HG02642 (cell line): ENCODE measurements at regions not wholly inside any gene's neighbourhood (a gene's known extent, or its start where the extent isn't known, plus 50 kb on each side); places are given as distances from the start of the nearest gene placed in this dataset.
"Not testable (repeated sequence)": the region's sequence is repeated elsewhere in the genome, so short reads cannot be mapped to it uniquely, and the experiment has no call there.

ENCODE experiments used
- ATAC-seq: cut with Tn5 transposase; IDR thresholded peaks from one replicate; pipeline ENCODE4 v1.9.1; 2021; ENCODE audit warnings: mild to moderate bottlenecking; ENCODE audit not compliant: unreplicated experiment, poor library complexity

GRCh38 chr10:131834152-131834810 is 66.5 kb upstream of the PPP2R2D start:
- ATAC-seq, result no peak

GRCh38 chr10:131838966-131839742 is 61.7 kb upstream of the PPP2R2D start:
- ATAC-seq, result no peak

DNA sequence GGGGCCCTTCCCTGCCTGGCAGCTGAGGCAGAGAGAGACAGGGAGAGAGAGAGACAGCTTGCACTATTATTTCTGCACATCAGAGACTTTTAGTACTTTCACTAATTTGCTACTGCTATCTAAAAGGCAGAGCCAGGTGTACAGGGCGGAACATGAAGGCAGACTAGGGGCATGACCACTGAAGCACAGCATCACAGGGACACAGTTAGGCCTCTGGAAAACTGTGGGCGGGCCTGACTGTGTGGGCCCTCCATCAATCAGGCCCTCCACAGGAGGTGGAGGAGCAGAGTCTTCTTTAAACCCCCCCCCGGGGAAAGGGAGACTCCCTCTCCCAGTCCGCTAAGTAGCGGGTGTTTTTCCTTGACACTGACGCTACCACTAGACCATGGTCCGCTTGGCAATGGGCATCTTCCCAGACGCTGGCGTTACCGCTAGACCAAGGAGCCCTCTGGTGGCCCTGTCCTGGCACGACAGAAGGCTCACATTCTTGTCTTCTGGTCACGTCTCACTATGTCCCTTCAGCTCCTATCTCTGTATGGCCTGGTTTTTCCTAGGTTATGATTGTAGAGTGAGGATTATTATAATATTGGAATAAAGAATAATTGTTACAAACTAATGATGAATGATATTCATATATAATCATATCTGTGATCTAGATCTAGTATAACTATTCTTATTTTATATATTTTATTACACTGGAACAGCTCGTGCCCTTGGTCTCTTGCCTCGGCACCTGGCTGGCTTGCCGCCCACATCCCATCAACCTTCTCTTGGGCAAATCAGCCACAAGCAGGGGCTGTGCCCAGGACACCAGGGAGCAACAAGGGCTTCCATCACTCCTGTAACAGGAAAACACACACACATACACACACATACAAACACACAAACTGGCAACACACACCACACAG is 60.7 kb upstream of the PPP2R2D start:
- not testable (repeated sequence) for ATAC-seq

DNA sequence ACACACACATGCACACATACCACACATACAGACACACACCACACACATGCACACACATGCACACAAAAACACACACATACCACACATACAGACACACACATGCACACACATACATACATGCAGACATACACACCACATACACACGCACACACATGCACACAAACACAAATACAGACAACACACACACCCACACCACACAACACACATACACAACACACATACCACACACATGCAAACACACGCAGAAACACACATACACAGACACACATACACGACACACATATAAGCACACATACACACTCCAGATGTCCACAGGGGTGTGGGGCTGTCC is 60.1 kb upstream of the PPP2R2D start:
- no peak for ATAC-seq

DNA sequence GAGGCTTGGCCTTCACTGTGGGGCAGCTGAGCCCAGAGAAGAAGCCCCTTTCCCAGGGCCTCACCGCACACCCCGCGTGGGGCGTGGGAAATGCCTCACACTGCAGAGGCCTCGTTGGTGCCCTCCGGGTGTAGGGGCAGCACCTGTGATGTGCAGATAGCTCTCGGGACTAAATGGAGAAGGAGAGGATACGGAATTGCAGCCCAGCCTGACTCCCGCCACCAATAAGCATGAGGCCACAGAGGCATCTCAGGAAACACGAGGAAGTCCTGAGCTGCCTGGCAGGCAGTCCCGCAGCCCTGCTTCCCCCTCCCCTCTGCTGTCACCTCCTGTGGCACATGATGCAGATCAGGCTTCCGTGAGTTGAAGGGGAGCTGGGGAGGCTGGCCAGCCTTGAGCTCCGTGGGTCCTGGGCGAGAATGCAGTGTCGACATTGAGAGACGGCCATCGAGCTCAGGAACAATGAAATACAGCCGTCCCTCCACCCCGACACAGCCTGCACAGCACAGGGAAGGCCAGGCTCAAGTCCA is 59.6 kb upstream of the PPP2R2D start:
- no peak for ATAC-seq

GRCh38 chr10:131841661-131842139 is 59.1 kb upstream of the PPP2R2D start:
- no peak for ATAC-seq

DNA sequence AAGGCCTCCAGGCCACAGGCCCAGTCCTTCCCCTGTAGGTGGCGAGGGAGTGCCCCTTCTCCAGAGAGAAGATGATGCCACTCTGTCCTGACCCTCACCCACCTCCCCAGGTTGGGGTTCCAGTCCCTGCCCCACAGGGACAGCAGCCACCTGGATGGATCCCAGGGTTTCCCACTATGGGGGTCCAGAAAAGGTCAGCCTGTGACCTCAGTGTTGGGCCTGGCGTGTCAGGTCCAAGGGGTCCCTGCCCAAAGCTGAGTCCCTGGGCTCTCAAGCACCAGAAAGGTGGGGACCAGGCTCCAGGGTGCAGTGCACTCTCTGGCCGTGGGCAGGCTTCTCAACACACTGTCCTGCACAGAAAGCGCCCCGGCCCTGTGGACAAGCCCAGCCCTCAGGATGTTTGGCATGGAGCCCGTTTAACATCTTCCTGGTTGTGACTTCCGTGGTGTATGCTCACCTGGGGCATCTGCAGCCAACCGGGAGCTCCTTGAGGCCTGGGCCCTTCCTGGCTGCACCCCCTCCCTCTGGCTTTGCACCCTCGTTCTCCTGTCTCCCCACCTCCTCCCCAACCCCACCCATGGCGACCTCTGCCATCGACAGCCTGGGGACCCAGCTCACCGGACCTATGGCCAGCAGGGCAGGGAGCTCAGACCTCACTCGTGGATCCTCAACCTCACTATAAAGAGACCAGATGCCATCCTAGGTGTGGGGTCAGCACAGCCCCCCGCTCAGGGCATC is 58.3 kb upstream of the PPP2R2D start:
- no peak for ATAC-seq

DNA sequence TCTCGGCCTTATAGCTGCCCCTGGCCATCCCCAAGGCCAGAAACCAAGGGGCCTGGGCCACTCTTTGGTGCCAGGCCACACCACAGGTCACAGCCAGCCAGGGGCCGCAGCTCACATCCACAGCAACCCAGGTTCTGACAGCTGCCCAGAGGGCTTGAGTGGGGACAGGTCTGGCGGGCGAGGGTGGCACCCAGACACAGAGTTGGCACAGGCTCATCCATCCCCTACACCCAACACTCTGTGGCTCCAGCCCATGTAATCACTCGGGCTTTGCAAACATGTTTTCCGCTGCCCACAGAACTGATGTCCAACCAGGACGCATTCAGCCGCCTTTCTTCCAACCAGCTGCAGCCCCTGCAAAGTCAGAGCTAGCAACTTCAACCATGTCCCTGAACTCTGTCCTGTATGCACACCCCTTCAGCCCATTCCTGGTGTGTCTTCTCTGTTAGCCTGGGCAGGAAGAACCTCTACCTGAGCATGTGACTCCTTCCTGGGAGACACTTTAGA is 57.7 kb upstream of the PPP2R2D start:
- ATAC-seq, result no peak

DNA sequence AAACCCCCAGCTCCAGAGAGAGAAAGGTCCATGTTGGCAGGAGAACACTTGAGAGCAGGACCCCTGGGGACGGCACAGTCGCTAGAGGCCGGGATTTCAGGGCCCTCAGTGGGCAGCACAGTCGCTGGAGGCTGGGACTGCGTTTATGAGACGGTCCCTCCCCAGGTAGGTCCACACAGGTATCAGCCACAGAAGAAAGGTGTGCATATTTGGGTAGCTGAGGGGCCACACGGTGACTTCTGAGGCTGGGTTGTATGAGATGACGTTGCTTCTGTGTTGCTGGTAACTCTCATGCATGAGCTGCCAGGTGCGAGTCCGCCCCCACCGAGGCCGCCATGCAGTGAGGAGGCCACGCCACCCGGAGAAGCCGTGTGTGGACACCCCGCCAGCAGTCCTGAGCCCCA is 56.9 kb upstream of the PPP2R2D start:
- no peak for ATAC-seq

DNA sequence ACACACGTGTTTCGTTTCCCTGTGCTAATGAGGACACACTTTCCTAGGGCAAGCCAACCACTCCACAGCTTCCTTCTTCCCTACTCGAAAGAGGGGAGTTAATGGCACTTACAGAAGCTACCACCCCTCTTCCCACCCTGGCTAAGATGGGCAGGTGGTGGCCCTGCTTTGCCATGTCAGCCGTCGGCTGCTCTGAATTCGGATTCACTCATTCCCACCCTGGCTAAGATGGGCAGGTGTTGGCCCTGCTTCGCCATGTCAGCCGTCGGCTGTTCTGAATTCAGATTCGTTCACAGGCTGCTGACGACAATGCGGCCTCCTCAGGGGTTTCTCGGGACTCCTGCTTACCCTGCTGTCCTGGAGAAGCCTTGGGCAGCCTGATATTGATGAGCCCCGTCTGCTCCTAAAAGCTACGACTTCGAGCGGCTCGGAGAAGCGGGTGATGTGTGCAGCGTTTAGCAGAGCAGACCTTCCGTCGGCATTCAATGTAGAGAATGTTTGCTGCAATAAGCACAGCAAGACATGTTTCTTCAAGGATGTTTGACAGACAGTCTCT is 56.2 kb upstream of the PPP2R2D start:
- no peak for ATAC-seq

DNA sequence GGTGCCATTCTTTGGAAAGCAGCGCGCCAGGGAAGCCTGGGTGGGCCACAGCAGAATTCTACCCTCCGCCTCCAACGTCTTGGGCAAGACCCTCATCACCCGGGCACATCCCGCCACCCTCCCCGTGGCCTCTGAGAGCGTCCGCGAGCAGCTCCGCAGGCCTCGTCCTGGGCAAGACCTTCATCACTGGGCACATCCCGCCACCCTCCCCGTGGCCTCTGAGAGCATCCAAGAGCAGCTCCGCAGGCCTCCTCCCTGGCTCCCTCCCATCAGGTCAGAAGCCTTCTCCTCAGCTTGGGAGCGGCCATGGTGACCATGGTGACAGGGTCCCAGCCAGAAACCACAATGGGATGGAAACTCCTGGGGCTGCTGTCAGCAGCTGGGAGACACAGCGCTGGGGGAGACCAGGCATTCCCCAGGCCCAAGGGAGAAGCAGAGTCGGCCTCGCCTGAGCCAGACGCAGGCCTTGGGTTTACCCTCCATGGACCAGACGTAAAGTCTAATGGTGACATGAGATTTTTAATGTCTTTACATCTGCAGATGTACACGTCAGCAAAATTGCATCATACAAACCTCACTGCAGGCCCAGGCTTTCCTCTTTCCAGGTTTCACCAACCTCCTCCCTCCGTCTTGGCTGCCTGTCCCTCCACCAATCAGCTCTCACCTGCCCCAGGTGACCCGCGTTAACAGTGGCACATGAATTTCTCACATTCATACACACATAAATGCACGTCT is 55.1 kb upstream of the PPP2R2D start:
- ATAC-seq, result no peak

DNA sequence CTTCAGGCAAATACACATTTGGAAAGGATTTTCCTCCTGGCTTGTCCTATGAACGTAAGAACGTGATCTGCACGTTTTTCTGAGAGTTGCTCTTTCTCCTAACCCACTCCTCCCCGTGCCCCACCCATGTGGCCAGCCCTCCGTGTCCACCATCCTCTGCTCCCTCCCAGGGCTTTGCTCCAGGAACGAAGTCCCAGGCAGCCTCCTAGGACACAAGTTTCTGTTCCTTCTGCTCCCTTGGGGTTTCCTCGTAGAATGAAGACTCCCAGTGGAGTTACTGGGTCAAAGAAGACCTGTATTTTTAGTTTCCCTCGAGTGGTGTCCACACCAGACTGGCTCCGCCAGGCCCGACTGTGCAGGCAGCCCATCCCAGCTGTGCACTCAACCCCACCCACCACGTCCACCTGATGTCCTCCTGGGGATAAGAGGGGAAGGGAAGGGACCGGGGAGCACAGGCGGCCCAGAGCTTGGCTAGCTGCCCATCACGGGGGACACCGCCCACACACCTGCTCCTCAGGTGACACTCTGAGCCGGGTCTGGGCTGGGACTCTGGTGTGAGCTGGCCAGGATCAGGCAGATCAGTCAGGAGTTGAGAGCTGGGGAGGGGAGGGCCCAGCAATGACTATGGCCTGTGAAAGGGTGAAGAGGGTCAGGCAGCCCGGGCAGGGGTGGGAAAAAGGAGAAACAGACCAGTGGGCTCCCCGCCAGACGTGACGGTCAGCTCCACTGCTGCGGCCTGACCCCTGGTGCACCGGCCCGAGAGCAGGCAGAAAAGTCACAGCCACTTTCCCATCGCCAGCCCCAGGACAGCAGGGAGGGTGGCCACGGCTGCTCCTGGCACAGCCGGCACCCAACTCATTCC is 54.3 kb upstream of the PPP2R2D start:
- no peak for ATAC-seq

GRCh38 chr10:131847241-131847783 is 53.5 kb upstream of the PPP2R2D start:
- no peak for ATAC-seq

DNA sequence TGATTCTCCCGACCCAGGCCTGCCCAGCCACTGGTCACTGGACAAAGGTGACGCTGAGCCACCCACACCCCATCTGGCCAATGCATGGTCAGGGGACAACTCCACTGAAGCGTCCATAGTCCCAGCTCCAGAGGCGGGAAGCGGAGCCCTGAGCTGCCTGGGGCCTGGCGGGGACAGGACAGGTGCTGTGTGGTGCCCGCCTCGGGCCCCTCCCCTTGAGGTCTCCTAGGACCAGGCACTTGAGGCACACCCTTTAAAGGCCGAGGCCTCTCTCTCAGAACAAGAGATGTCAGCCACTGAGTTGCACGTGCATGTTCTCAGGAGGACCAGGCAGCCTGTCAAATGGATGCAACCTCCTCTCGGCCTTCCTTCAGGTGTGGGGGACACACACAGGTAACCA is 52.5 kb upstream of the PPP2R2D start:
- ATAC-seq, result no peak

GRCh38 chr10:131848741-131849590 is 51.8 kb upstream of the PPP2R2D start:
- no peak for ATAC-seq

DNA sequence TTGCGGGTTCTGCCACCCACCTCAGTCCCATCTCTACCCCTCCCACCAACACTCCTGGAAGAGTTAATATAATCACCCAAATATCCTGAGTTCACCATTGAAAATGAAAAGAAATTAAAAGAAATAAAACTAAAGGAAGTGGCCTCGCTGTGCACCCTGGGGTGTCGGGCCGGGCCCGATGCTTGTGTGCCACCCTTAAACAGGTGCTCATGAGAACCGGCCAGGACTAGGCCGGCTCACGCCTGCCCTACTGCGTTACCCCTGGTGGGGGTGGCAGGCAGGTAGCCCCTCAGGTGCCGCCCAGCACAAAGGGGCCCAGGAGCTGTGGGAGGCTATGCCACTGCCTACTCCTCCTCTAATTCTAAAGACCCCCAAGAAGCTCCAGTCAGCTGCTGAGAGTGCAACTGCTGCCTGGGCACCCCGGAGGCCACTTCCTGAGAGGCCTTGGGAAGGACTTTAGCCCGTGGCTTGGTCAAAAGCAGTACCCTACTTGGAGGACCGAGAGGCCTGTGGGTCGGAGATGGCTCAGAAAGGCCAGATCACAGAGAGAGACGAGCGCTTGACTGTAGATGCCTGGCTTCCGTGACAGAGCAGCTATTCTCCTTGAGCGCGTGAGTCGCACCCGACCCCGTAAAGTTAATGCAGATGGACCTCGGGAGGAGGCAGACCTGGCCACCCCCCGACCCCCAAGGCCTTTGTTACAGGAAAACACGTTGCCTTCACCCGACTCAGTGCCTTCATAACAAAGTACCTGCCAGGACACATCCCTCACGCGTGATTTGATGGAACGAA is 51.0 kb upstream of the PPP2R2D start:
- no peak for ATAC-seq
